ENCODE measurements at regions not wholly inside any gene's neighbourhood (a gene's known extent, or its start where the extent isn't known, plus 50 kb on each side); places are given as distances from the start of the nearest gene placed in this dataset.

GRCh38 chr3:193938613-193939012 is 197.3 kb upstream of the HES1 start:
- DNase-seq = peak; percentile 96

- DNase-seq = no peak
These were observed 196.4 kb upstream of the HES1 start for GRCh38 chr3:193939527-193939926.

GRCh38 chr3:193940526-193940925 is 195.4 kb upstream of the HES1 start:
- DNase-seq = no peak

- DNase-seq = no peak
These were observed 194.5 kb upstream of the HES1 start for GRCh38 chr3:193941486-193941885.

- no peak for DNase-seq
These were observed 193.4 kb upstream of the HES1 start for GRCh38 chr3:193942516-193943055.

- no peak for DNase-seq
These were observed 192.7 kb upstream of the HES1 start for GRCh38 chr3:193943200-193943599.

- DNase-seq = no peak
These were observed 192.0 kb upstream of the HES1 start for GRCh38 chr3:193943851-193944517.

- DNase-seq = no peak
These were observed 191.4 kb upstream of the HES1 start for GRCh38 chr3:193944518-193944884.

- no peak for DNase-seq
These were observed 190.8 kb upstream of the HES1 start for GRCh38 chr3:193945143-193945542.

- DNase-seq = peak; percentile 97
These were observed 189.0 kb upstream of the HES1 start for GRCh38 chr3:193946945-193947344.

GRCh38 chr3:193947596-193947995 is 188.4 kb upstream of the HES1 start:
- DNase-seq = no peak

- no peak for DNase-seq
These were observed 187.5 kb upstream of the HES1 start for GRCh38 chr3:193948459-193948858.

- no peak for DNase-seq
These were observed 184.1 kb upstream of the HES1 start for GRCh38 chr3:193951859-193952258.

GRCh38 chr3:193954752-193955151 is 181.2 kb upstream of the HES1 start:
- no peak for DNase-seq

GRCh38 chr3:193955719-193956118 is 180.2 kb upstream of the HES1 start:
- DNase-seq = no peak

- DNase-seq = no peak
These were observed 176.1 kb upstream of the HES1 start for GRCh38 chr3:193959861-193960260.

GRCh38 chr3:193960487-193961274 is 175.3 kb upstream of the HES1 start:
- peak; percentile 90 for DNase-seq

- no peak for DNase-seq
These were observed 172.8 kb upstream of the HES1 start for GRCh38 chr3:193962986-193963685.

- no peak for DNase-seq
These were observed 172.0 kb upstream of the HES1 start for GRCh38 chr3:193963808-193964516.

GRCh38 chr3:193964517-193964880 is 171.4 kb upstream of the HES1 start:
- no peak for DNase-seq

- DNase-seq = no peak
These were observed 167.5 kb upstream of the HES1 start for GRCh38 chr3:193968380-193968974.

- peak; percentile 44 for DNase-seq
These were observed 165.7 kb upstream of the HES1 start for GRCh38 chr3:193970131-193970772.

Data from DMS153 (cell line).